IPS-18c (cell line): ENCODE measurements at regions not wholly inside any gene's neighbourhood (a gene's known extent, or its start where the extent isn't known, plus 50 kb on each side); places are given as distances from the start of the nearest gene placed in this dataset.
"Not testable (repeated sequence)": the region's sequence is repeated elsewhere in the genome, so short reads cannot be mapped to it uniquely, and the experiment has no call there.

Experiments
- H3K4me3 ChIP-seq: 2 replicates; pipeline ENCODE4 v1.7.0; 2013; ENCODE audit warnings: low read depth, mild to moderate bottlenecking, low read length, moderate library complexity; ENCODE audit not compliant: insufficient read depth
- H3K9me3 ChIP-seq: one replicate; pipeline ENCODE4 v1.6.1; 2013; ENCODE audit warnings: mild to moderate bottlenecking, low read length, moderate library complexity; ENCODE audit not compliant: control insufficient read depth, insufficient read depth

- Histone ChIP-seq H3K4me3 (no peak overlapping the region), H3K9me3 (no peaks in the 10 kb centered on the region)
Observed at GRCh38 chr2:146414456-146414855, 1430.4 kb upstream of the ACVR2A start.

GRCh38 chr2:146413086-146413610, 1431.7 kb upstream of the ACVR2A start:
- H3K9me3 ChIP-seq: no peaks in the 10 kb centered on the region
- no peak overlapping the region for H3K4me3 ChIP-seq

- Histone ChIP-seq H3K9me3 (no peaks in the 10 kb centered on the region), H3K4me3 (no peak overlapping the region)
Observed at GRCh38 chr2:146412625-146413024, 1432.2 kb upstream of the ACVR2A start.

GRCh38 chr2:146405402-146406309, 1439.2 kb upstream of the ACVR2A start:
- not testable (repeated sequence) for H3K9me3 ChIP-seq, H3K4me3 ChIP-seq

- not testable (repeated sequence) for H3K4me3 ChIP-seq, H3K9me3 ChIP-seq
Observed at GRCh38 chr2:146403546-146404160, 1441.2 kb upstream of the ACVR2A start.

GRCh38 chr2:146392631-146393030, 1452.2 kb upstream of the ACVR2A start:
- no peaks in the 10 kb centered on the region for H3K9me3 ChIP-seq
- no peak overlapping the region for H3K4me3 ChIP-seq

- Histone ChIP-seq H3K9me3 (no peaks in the 10 kb centered on the region), H3K4me3 (no peak overlapping the region)
Observed at GRCh38 chr2:146392186-146392585, 1452.6 kb upstream of the ACVR2A start.

- no peaks in the 10 kb centered on the region for H3K9me3 ChIP-seq
- no peak overlapping the region for H3K4me3 ChIP-seq
Observed at GRCh38 chr2:146388757-146389156, 1456.1 kb upstream of the ACVR2A start.

- H3K9me3 ChIP-seq: no peaks in the 10 kb centered on the region
- no peak overlapping the region for H3K4me3 ChIP-seq
Observed at GRCh38 chr2:146386096-146386495, 1458.7 kb upstream of the ACVR2A start.

- H3K9me3 ChIP-seq: no peaks in the 10 kb centered on the region
- H3K4me3 ChIP-seq: no peak overlapping the region
Observed at GRCh38 chr2:146385031-146385430, 1459.8 kb upstream of the ACVR2A start.

GRCh38 chr2:146376511-146377064, 1468.2 kb upstream of the ACVR2A start:
- Histone ChIP-seq H3K4me3 (no peak overlapping the region), H3K9me3 (no peaks in the 10 kb centered on the region)

- no peak overlapping the region for H3K4me3 ChIP-seq
- peaks cover under 1% of the 10 kb centered on the region for H3K9me3 ChIP-seq
Observed at GRCh38 chr2:146374505-146374904, 1470.3 kb upstream of the ACVR2A start.

- H3K9me3 ChIP-seq, H3K4me3 ChIP-seq: not testable (repeated sequence)
Observed at GRCh38 chr2:146371364-146371763, 1473.5 kb upstream of the ACVR2A start.

GRCh38 chr2:146370826-146371225, 1474.0 kb upstream of the ACVR2A start:
- peaks cover 2% of the 10 kb centered on the region for H3K9me3 ChIP-seq
- H3K4me3 ChIP-seq: no peak overlapping the region

GRCh38 chr2:146366276-146366675, 1478.6 kb upstream of the ACVR2A start:
- Histone ChIP-seq H3K9me3 (peaks cover 2% of the 10 kb centered on the region), H3K4me3 (no peak overlapping the region)

- H3K4me3 ChIP-seq: no peak overlapping the region
- peaks cover 2% of the 10 kb centered on the region for H3K9me3 ChIP-seq
Observed at GRCh38 chr2:146365041-146365440, 1479.8 kb upstream of the ACVR2A start.

GRCh38 chr2:146363731-146364130, 1481.1 kb upstream of the ACVR2A start:
- Histone ChIP-seq H3K9me3 (no peaks in the 10 kb centered on the region), H3K4me3 (no peak overlapping the region)

- Histone ChIP-seq H3K9me3 (no peaks in the 10 kb centered on the region), H3K4me3 (no peak overlapping the region)
Observed at GRCh38 chr2:146351689-146352088, 1493.1 kb upstream of the ACVR2A start.
